ENCODE measurements at regions not wholly inside any gene's neighbourhood (a gene's known extent, or its start where the extent isn't known, plus 50 kb on each side); places are given as distances from the start of the nearest gene placed in this dataset.

DNA sequence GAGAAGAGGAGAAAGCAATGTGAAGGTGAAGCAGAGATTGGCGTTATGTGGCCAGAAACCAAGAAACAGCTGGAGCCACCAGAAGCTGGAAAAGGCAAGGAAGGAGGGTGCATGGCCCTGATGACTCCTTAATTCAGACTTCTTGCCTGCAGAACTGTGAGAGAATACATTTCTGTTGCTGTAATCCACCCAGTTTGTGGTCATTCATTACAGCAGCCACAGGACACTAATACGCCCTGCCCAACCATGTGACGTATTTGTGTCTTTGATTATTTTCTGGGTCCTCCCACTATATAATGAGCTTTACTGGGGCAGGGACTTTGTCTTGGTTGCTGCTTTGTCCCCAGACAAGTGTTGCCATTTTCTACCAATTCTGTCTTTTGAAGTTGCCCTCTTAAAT, 64.5 kb upstream of the MITF start:
- TF ChIP-seq CTCF (conservative IDR thresholded peaks at IDR 0.05) = no peak
- TF ChIP-seq ZFX (IDR thresholded peaks at IDR 0.05) = no peak

Measured in C4-2B (cell line).